Hepatocyte (in vitro differentiated cells): ENCODE measurements at regions not wholly inside any gene's neighbourhood (a gene's known extent, or its start where the extent isn't known, plus 50 kb on each side); places are given as distances from the start of the nearest gene placed in this dataset.

Experiments used
- EZH2 ChIP-seq: fragments of 200-600 bp; sonication (generic); IDR thresholded peaks from 2 replicates; pipeline ENCODE4 v1.6.1; 2016; ENCODE audit warnings: antibody characterized with exemption, mild to moderate bottlenecking, borderline replicate concordance
- EZH2phosphoT487 ChIP-seq: fragments of 200-600 bp; sonication (generic); IDR thresholded peaks from one replicate; pipeline ENCODE4 v1.6.1; 2018; ENCODE audit warnings: antibody characterized with exemption, mild to moderate bottlenecking, low read depth, moderate library complexity; ENCODE audit not compliant: unreplicated experiment, severe bottlenecking
- TF ChIP-seq, protein P1 (sequence below): fragments of 200-600 bp; sonication (generic); IDR thresholded peaks from 2 replicates; pipeline ENCODE4 v1.5.1; 2016; ENCODE audit warnings: antibody characterized with exemption, mild to moderate bottlenecking; ENCODE audit not compliant: poor library complexity

DNA sequence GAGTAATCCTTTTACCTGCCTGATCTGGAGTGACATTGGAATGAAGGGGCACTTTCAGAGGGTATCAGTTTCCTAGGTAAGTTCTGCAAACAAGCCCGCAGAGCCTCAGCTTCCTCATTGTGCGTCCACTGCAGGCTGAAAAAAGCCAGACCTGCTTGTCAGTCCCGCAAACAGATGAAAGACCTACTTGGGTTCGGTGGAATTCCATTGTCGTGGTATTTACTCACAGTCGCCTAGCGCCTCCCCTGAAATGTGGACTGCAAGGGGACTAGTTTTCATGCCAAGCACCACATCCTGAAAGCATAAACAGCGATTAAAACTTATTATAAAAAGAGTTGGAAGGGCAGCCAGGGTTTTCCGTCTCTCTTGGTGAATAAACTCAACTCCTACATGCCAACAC is 121.5 kb downstream of the PAX1 start:
- TF ChIP-seq, protein P1, sequence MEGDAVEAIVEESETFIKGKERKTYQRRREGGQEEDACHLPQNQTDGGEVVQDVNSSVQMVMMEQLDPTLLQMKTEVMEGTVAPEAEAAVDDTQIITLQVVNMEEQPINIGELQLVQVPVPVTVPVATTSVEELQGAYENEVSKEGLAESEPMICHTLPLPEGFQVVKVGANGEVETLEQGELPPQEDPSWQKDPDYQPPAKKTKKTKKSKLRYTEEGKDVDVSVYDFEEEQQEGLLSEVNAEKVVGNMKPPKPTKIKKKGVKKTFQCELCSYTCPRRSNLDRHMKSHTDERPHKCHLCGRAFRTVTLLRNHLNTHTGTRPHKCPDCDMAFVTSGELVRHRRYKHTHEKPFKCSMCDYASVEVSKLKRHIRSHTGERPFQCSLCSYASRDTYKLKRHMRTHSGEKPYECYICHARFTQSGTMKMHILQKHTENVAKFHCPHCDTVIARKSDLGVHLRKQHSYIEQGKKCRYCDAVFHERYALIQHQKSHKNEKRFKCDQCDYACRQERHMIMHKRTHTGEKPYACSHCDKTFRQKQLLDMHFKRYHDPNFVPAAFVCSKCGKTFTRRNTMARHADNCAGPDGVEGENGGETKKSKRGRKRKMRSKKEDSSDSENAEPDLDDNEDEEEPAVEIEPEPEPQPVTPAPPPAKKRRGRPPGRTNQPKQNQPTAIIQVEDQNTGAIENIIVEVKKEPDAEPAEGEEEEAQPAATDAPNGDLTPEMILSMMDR: no peak
- TF ChIP-seq EZH2 (no peak), EZH2phosphoT487 (no peak)
